ENCODE measurements at regions not wholly inside any gene's neighbourhood (a gene's known extent, or its start where the extent isn't known, plus 50 kb on each side); places are given as distances from the start of the nearest gene placed in this dataset.
"Not testable (repeated sequence)": the region's sequence is repeated elsewhere in the genome, so short reads cannot be mapped to it uniquely, and the experiment has no call there.

DNA sequence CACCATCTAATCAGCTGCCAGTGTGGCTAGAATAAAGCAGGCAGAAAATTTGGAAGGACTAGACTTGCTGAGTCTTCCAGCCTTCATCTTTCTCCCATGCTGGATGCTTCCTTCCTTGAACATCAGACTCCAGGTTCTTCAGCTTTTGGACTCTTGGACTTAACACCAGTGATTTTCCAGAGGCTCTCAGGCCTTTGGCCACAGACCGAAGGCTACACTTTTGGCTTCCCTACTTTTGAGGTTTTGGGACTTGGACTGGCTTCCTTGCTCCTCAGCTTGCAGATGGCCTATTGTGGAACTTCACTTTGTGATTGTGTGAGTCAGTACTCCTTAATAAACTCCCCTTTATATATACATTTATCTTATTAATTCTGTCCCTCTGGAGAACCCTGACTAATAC is 129.8 kb upstream of the MB21D2 start:
- not testable (repeated sequence) for DNase-seq (ENCODE audit: low spot score)

DNA sequence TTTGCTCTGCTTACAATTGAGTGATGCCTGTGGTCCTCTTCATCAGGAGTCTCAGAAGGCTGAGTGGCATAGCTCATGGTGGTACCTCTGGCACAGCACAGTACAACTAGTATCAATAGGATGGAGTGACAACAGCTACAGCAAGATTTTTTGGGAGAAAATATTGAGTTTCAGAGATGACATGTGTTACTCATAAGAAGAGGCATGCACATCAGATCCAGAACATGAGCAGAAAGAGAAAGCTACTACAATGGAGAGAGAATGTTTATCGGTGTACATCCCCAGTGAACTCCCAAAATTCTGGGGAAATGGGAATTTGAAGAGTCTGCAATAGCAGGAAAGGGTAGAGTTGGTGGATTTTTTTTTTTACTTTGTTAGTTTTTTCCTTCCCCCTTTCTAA is 130.5 kb upstream of the MB21D2 start:
- DNase-seq (ENCODE audit: low spot score), result no peak

- DNase-seq (ENCODE audit: low spot score), result no peak
Observed at GRCh38 chr3:193049935-193050334, 132.3 kb upstream of the MB21D2 start.

- DNase-seq (ENCODE audit: low spot score), result no peak
Observed at GRCh38 chr3:193051314-193051713, 133.7 kb upstream of the MB21D2 start.

GRCh38 chr3:193052354-193053045 is 134.8 kb upstream of the MB21D2 start:
- no peak for DNase-seq (ENCODE audit: low spot score)

DNA sequence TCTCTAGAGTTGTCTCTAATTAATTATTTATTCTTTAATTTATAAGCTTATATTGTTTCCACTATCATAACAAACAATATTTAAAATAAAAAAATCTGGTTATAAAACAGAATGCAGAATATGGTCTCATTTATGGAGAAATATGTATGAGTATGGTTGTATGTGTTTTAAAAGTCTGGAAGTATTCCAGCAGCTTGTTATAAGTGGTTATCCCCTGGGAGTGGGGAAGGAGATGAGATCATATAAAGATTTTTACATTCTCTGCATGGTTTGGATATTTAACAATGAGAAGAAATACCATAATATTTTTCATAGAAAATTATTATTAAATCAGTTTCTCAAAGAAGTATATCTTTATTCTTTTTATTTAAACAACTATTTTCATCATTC is 135.4 kb upstream of the MB21D2 start:
- no peak for DNase-seq (ENCODE audit: low spot score)

GRCh38 chr3:193055352-193055751 is 137.7 kb upstream of the MB21D2 start:
- DNase-seq (ENCODE audit: low spot score), result no peak

GRCh38 chr3:193057616-193058015 is 140.0 kb upstream of the MB21D2 start:
- no peak for DNase-seq (ENCODE audit: low spot score)

DNA sequence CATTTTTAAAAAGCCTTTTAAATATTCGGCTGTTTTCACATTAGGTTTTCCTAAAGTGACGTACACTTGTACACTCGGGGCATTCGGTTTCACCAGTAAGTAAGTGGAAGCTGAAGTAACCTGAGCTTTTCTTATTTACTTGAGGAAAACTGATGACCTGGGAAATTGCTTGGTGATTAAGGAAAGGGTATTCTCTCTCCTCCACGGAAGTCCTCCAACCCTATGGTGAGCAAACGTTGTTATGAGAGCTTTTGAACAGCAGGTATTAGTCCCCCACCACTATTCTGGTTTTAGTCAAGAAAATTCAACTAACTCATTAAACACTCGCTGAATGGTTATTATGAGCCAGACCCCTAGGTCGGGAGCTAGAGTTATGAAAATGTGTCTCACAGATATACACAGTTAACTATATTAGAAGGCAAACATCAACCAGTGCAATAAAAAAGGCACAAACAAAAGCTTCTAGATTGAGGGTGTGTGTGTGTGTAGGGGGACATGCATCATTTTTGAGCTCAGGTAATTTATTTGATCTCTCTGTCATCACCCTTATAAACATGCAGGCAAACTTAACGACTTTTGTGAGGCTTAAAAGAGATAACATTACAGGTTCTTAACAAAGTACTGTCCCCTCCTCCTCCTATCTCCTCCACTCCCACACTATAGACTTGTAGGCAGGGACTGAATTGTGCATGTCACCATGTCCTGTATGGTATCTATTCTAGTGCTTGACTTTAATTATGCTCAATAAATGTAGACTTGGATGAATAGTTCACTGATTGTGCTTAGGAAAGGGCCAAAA is 143.3 kb upstream of the MB21D2 start:
- no peak for DNase-seq (ENCODE audit: low spot score)

GRCh38 chr3:193068365-193068764 is 150.7 kb upstream of the MB21D2 start:
- DNase-seq (ENCODE audit: low spot score), result no peak

- DNase-seq (ENCODE audit: low spot score), result not testable (repeated sequence)
Observed at GRCh38 chr3:193069732-193070131, 152.1 kb upstream of the MB21D2 start.

DNA sequence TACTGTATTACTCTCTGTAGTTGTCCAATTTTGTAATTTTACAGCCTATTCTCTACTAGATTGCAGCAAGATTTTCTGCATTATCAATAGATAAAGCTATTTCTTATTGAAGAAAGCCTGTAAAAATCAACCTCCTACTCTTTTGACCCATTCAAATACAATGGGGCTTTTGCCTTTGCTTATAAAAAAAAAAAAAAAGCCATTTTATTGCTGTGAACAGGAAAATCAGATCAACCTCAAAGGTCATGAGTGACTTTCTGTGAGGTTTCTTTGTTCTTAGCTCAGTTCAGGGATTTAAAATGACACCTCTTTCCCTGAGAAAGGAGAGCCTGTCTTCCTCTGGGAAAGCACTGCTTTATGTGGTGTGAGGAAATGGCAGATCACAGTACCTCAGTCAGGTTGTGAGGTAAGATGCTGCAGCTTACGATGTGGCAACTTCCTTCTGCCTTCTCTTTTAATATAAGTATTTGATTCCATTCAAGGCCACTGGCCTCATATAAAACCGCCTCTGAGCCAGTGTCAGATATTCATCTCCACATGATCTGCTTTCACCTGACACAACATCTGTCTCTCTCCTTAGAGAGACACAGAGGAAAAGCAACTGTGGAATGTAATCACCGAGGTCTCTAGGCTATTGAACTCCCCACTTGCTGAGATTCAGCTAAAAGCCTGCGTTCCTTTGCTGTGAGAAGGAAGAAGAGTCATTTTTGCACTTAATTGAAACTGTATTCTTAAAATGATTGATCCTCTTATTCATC is 161.5 kb upstream of the MB21D2 start:
- no peak for DNase-seq (ENCODE audit: low spot score)

GRCh38 chr3:193080821-193081365 is 160.1 kb upstream of the PLAAT1 start:
- DNase-seq (ENCODE audit: low spot score), result no peak

DNA sequence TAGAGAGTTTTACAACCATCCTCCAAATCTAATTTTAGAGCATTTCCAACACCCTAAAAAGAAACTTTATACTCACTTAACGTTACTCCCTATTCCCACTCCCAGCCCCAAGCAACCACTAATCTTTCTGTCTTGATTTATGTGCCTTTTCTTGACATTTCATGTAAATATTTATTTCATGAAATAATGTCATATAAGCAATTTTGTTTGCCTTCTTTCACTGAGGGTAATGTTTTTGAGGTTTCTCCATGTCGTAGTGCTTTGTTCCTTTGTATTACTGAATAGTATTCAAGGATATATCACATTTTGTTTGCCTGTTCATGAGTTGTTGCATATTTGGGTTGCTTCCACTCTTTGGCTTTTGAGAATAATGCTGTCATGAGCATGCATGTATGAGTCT is 155.4 kb upstream of the PLAAT1 start:
- no peak for DNase-seq (ENCODE audit: low spot score)

DNA sequence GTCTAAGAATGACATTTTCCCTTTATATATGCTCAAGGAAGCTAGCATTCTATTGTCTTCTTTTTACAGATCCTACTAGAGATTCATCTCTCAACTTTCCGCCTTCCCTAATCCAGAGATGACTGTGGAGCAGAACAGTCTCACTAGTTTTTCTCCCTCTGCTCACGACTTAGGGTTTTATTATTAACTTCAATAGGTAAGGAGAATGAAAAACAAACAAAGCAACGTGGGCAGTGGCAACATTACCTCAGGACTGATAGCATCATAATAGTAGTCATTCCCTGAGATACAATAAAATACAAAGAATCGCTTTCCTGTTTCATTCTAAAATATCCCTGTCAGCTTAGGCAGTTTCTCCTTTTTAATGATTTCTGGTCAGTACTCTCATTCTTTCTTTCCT is 154.3 kb upstream of the PLAAT1 start:
- no peak for DNase-seq (ENCODE audit: low spot score)

DNA sequence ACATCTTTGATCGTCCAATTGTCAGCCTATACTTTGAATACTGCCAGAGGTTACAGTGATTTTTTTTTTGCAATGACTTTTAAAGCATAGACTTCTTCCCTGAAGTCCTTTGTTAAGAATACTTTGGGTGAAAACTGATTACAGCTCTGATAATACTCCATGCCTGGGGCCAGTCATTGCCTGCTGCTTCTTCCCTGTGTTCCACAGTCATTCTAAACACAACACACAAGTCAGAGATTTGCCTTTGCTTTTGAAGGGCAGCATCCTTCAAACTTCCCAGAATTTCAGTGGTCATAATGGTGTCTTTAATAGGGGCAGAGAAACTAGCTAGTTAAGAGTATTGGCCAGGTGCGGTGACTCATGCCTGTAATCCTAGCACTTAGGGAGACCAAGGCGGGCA is 153.7 kb upstream of the PLAAT1 start:
- DNase-seq (ENCODE audit: low spot score), result no peak

DNA sequence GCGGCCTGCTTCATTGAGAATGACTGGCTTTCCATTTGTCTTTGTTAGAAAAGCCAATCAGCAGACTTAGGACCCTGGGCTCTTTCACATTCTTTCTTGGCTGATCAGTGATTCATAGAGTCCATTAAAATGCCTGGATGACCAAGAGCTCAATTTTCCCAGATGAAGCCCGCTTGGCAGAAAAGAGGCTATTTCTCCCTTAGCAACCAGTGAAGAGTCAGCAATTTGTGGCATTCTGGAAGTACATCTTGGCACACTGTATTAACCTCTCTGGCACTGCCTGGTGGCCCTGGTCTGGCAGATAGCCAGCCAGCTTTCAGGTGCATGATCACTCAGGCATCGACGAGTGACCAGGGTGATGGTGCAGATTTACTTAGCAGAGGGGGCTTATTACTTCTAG is 145.7 kb upstream of the PLAAT1 start:
- DNase-seq (ENCODE audit: low spot score), result no peak

DNA sequence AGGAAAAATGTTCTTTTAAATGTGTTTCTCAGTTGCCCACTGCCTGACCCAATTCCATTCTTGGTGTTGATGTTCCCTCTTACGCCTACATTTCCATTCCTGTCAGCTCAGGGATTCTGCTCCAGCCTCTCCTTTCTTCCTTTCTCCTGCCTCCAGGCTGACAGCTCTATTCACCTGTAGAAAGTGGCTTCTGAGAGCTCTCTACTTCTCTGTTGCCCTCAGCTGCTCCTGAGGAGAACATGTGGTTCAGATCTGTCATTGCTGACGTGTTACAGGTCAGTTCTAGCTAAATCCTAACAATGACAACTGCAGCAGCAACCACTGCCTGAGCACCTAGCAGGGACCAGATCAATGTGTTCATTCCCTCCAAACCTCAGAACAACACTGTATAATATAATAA is 144.9 kb upstream of the PLAAT1 start:
- no peak for DNase-seq (ENCODE audit: low spot score)

DNA sequence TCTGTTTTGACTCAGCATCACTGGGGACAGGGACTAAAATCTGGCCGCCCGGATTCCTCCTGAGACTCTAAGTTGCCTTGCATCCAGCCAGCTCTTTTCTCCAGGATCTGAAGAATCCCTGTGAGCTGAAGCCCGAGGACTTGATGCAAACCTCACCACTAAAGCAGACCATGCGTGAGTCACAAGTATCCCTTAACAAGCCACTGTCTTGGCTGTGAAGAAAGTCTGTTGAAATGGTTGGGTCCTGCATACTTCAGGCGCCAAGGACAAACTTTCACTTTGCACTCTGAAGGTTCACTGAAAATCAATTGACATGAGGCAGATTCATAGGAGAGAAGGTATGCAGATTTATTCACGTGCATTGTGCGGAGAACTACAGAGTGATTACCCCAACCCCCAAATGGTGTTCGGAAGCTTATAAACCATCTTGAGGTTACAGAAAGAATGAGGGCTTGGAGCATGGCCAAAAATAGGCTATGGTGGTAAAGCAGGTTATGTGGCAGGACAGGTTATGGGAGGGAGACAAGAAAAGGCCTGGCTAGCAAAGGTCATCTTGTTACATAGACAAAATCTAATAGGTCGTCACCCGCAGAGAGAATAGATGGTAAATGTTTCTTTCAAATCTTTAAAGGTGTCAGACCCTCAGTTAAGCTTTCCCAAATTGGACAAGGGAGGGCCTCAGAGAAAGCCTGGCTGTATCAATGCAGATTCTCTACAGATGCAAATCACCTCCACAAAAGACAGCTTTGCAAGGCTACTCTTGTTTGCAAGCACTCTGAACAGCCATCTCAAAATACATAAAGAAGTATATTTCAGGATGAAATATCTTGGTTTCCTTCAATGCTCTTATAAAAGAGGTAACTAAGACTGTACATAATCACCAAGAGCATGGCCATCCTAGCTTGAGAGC is 126.3 kb upstream of the PLAAT1 start:
- DNase-seq (ENCODE audit: low spot score), result no peak

DNA sequence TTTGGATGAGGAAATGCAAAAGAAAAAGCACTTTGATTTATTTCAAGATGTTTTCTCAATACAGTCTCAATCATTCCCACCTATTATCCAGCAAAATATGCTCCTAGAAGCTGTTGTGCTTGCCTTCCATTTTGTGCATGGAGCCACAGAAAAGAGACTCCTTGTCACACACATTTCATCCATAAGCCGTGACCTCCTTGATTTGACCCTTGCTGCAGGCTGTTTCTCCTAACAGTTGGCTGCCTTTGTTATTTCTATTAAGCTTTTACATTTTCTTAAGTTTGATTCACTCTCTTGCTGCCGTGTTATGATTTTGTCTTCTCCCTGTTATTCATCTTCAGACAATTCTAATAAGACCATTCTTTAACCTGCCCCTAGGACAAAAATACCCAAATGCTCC is 124.2 kb upstream of the PLAAT1 start:
- DNase-seq (ENCODE audit: low spot score), result no peak

GRCh38 chr3:193118907-193119306 is 122.1 kb upstream of the PLAAT1 start:
- no peak for DNase-seq (ENCODE audit: low spot score)

DNA sequence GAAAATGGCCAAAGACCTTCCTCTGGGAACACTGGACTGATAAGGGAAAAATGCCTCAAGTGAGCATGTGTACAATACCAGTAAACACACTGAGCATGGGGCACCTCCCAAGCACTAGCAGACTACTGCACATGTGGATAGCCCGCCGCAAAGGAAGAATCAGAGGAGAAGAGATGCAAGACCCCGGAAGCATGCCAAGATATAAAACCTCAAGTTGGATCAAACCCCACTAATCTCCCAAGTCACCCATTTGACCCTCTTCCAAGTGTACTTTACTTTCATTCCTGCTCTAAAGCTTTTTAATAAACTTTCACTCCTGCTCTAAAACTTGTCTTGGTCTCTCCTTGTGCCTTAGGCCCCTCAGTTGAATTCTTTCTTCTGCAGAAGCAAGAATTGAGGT is 121.1 kb upstream of the PLAAT1 start:
- DNase-seq (ENCODE audit: low spot score), result no peak
